ENCODE measurements at regions not wholly inside any gene's neighbourhood (a gene's known extent, or its start where the extent isn't known, plus 50 kb on each side); places are given as distances from the start of the nearest gene placed in this dataset.

DNA sequence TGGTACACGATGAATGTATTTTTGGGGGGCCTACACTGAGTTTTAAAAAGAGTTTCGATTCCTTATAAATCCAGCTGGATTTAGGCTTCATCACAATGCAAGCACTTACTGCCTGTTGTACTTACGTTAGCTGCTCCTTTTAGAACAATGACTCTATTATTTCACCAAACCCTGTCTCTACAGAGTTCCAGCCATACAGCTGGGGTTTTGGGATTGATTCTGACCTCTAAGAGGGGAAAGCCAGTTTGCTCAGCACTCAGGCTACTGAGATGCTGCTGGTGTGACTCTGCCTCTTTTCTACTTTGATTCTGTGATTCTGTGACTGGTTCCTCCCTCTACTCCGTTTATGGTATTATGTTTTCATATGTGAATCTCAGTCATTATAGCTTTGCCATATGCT lies 329.7 kb downstream of the ABCC12 start (continued):
- TF ChIP-seq, protein P1, sequence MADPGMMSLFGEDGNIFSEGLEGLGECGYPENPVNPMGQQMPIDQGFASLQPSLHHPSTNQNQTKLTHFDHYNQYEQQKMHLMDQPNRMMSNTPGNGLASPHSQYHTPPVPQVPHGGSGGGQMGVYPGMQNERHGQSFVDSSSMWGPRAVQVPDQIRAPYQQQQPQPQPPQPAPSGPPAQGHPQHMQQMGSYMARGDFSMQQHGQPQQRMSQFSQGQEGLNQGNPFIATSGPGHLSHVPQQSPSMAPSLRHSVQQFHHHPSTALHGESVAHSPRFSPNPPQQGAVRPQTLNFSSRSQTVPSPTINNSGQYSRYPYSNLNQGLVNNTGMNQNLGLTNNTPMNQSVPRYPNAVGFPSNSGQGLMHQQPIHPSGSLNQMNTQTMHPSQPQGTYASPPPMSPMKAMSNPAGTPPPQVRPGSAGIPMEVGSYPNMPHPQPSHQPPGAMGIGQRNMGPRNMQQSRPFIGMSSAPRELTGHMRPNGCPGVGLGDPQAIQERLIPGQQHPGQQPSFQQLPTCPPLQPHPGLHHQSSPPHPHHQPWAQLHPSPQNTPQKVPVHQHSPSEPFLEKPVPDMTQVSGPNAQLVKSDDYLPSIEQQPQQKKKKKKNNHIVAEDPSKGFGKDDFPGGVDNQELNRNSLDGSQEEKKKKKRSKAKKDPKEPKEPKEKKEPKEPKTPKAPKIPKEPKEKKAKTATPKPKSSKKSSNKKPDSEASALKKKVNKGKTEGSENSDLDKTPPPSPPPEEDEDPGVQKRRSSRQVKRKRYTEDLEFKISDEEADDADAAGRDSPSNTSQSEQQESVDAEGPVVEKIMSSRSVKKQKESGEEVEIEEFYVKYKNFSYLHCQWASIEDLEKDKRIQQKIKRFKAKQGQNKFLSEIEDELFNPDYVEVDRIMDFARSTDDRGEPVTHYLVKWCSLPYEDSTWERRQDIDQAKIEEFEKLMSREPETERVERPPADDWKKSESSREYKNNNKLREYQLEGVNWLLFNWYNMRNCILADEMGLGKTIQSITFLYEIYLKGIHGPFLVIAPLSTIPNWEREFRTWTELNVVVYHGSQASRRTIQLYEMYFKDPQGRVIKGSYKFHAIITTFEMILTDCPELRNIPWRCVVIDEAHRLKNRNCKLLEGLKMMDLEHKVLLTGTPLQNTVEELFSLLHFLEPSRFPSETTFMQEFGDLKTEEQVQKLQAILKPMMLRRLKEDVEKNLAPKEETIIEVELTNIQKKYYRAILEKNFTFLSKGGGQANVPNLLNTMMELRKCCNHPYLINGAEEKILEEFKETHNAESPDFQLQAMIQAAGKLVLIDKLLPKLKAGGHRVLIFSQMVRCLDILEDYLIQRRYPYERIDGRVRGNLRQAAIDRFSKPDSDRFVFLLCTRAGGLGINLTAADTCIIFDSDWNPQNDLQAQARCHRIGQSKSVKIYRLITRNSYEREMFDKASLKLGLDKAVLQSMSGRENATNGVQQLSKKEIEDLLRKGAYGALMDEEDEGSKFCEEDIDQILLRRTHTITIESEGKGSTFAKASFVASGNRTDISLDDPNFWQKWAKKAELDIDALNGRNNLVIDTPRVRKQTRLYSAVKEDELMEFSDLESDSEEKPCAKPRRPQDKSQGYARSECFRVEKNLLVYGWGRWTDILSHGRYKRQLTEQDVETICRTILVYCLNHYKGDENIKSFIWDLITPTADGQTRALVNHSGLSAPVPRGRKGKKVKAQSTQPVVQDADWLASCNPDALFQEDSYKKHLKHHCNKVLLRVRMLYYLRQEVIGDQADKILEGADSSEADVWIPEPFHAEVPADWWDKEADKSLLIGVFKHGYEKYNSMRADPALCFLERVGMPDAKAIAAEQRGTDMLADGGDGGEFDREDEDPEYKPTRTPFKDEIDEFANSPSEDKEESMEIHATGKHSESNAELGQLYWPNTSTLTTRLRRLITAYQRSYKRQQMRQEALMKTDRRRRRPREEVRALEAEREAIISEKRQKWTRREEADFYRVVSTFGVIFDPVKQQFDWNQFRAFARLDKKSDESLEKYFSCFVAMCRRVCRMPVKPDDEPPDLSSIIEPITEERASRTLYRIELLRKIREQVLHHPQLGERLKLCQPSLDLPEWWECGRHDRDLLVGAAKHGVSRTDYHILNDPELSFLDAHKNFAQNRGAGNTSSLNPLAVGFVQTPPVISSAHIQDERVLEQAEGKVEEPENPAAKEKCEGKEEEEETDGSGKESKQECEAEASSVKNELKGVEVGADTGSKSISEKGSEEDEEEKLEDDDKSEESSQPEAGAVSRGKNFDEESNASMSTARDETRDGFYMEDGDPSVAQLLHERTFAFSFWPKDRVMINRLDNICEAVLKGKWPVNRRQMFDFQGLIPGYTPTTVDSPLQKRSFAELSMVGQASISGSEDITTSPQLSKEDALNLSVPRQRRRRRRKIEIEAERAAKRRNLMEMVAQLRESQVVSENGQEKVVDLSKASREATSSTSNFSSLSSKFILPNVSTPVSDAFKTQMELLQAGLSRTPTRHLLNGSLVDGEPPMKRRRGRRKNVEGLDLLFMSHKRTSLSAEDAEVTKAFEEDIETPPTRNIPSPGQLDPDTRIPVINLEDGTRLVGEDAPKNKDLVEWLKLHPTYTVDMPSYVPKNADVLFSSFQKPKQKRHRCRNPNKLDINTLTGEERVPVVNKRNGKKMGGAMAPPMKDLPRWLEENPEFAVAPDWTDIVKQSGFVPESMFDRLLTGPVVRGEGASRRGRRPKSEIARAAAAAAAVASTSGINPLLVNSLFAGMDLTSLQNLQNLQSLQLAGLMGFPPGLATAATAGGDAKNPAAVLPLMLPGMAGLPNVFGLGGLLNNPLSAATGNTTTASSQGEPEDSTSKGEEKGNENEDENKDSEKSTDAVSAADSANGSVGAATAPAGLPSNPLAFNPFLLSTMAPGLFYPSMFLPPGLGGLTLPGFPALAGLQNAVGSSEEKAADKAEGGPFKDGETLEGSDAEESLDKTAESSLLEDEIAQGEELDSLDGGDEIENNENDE (IDR thresholded peaks at IDR 0.05; ENCODE audit: insufficient replicate concordance, low read length) = no peak
- TF ChIP-seq TAF7 (optimal IDR thresholded peaks at IDR 0.05; ENCODE audit: borderline replicate concordance, low read depth, low read length) = no peak
- TF ChIP-seq HDAC6 (IDR thresholded peaks at IDR 0.05; ENCODE audit: low read depth, low read length) = no peak
- TF ChIP-seq, protein P2, sequence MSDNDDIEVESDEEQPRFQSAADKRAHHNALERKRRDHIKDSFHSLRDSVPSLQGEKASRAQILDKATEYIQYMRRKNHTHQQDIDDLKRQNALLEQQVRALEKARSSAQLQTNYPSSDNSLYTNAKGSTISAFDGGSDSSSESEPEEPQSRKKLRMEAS (IDR thresholded peaks at IDR 0.05) = no peak
- no peak for TF ChIP-seq SIX5 (IDR thresholded peaks at IDR 0.05; ENCODE audit: low read depth, low read length)
- TF ChIP-seq MAFK (IDR thresholded peaks at IDR 0.05; ENCODE audit: low read depth, low read length) = no peak
- TF ChIP-seq BRCA1 (IDR thresholded peaks at IDR 0.05; ENCODE audit: low read depth, low read length) = no peak
- no peak for TF ChIP-seq SAP30 (IDR thresholded peaks at IDR 0.05; ENCODE audit: insufficient read depth, insufficient replicate concordance, low read length)
- TF ChIP-seq CEBPB (IDR thresholded peaks at IDR 0.05; ENCODE audit: low read depth, low read length) = no peak
- no peak for TF ChIP-seq BCL11A (IDR thresholded peaks at IDR 0.05; ENCODE audit: low read depth in 2 of 2, low read length in 2 of 2)
- TF ChIP-seq, protein P3, sequence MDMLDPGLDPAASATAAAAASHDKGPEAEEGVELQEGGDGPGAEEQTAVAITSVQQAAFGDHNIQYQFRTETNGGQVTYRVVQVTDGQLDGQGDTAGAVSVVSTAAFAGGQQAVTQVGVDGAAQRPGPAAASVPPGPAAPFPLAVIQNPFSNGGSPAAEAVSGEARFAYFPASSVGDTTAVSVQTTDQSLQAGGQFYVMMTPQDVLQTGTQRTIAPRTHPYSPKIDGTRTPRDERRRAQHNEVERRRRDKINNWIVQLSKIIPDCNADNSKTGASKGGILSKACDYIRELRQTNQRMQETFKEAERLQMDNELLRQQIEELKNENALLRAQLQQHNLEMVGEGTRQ (IDR thresholded peaks at IDR 0.05; ENCODE audit: low read length) = no peak
